ENCODE measurements at regions not wholly inside any gene's neighbourhood (a gene's known extent, or its start where the extent isn't known, plus 50 kb on each side); places are given as distances from the start of the nearest gene placed in this dataset.

GRCh38 chr11:35892166-35892565 lies 51.7 kb upstream of the LDLRAD3 start:
- DNase-seq (ENCODE audit: low read depth, low spot score) (no peak), FAIRE-seq (no peak)
- POLR2A ChIA-PET, result no interaction called here
- Histone ChIP-seq H2AFZ (ENCODE audit: low read depth, low read length) (no peak overlapping the region), H3K36me3 (ENCODE audit: control insufficient read depth in 2 of 2, extremely low read depth in 1 of 2, insufficient read depth in 2 of 2, low read length in 2 of 2) (no peaks in the 10 kb centered on the region), H3K79me2 (ENCODE audit: control insufficient read depth, insufficient read depth, low read length) (no peaks in the 10 kb centered on the region), H3K27me3 (ENCODE audit: control insufficient read depth in 2 of 2, insufficient read depth in 2 of 2, low read length in 2 of 2) (peaks cover 0 to 13% of the 10 kb centered on the region in 2 experiments), H3K4me2 (ENCODE audit: insufficient read depth, low read length) (no peak overlapping the region), H3K9me3 (replicated peaks; ENCODE audit: control insufficient read depth, insufficient read depth, low read length) (no peaks in the 10 kb centered on the region), H4K20me1 (replicated peaks; ENCODE audit: control insufficient read depth, extremely low read depth, insufficient read depth, low read length) (no peaks in the 10 kb centered on the region), H3K4me3 (replicated peaks in 1 of 3; ENCODE audit: insufficient read depth in 1 of 3, low read depth in 1 of 3, low read length in 3 of 3) (no peak overlapping the region), H3K4me1 (ENCODE audit: control insufficient read depth, extremely low read depth, insufficient read depth, low read length) (no peaks in the 10 kb centered on the region), H3K27ac (ENCODE audit: insufficient read depth, low read depth, low read length) (no peak overlapping the region), H3K9ac (replicated peaks; ENCODE audit: extremely low read depth, insufficient read depth, low read length) (no peak overlapping the region), H3K9me1 (replicated peaks; ENCODE audit: control insufficient read depth, extremely low read depth, insufficient read depth, low read length) (no peaks in the 10 kb centered on the region)
- CTCF ChIA-PET, result interaction anchor here (0.8 to 1.1 kb wide), 2 partner anchors 70 kb away, joined by 4 to 5 read pairs; no protein-coding TSS in a partner anchor
- dilution Hi-C loops (cut with MboI; ENCODE audit: extremely low pct_ligation_motif_present, low sequenced_read_pairs) (no loop called here), intact Hi-C loops (cut with micrococcal nuclease) (no loop called here)
- BruUV-seq (replicated peaks), result no TSS peak
- no peak for TF ChIP-seq MAX (IDR thresholded peaks at IDR 0.05; ENCODE audit: insufficient read depth, insufficient read length)
- TF ChIP-seq POLR2AphosphoS5 (IDR thresholded peaks at IDR 0.05; ENCODE audit: insufficient read depth, low read depth, low read length), result no peak
- no peak for TF ChIP-seq POLR2A (IDR thresholded peaks at IDR 0.05; ENCODE audit: low read depth, low read length)
- TF ChIP-seq, protein P1, sequence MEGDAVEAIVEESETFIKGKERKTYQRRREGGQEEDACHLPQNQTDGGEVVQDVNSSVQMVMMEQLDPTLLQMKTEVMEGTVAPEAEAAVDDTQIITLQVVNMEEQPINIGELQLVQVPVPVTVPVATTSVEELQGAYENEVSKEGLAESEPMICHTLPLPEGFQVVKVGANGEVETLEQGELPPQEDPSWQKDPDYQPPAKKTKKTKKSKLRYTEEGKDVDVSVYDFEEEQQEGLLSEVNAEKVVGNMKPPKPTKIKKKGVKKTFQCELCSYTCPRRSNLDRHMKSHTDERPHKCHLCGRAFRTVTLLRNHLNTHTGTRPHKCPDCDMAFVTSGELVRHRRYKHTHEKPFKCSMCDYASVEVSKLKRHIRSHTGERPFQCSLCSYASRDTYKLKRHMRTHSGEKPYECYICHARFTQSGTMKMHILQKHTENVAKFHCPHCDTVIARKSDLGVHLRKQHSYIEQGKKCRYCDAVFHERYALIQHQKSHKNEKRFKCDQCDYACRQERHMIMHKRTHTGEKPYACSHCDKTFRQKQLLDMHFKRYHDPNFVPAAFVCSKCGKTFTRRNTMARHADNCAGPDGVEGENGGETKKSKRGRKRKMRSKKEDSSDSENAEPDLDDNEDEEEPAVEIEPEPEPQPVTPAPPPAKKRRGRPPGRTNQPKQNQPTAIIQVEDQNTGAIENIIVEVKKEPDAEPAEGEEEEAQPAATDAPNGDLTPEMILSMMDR (IDR thresholded peaks at IDR 0.05; ENCODE audit: extremely low read depth in 1 of 2, insufficient read depth in 1 of 2, low read depth in 1 of 2, low read length in 2 of 2), result no peak
- no peak for TF ChIP-seq JUN (IDR thresholded peaks at IDR 0.05; ENCODE audit: borderline replicate concordance, insufficient read depth, insufficient read length, low read depth)
- TF ChIP-seq FOS (IDR thresholded peaks at IDR 0.05; ENCODE audit: borderline replicate concordance, insufficient read depth, low read length), result no peak
- no peak for TF ChIP-seq EZH2 (IDR thresholded peaks at IDR 0.05; ENCODE audit: borderline replicate concordance, low read depth, low read length, severe bottlenecking)
- TF ChIP-seq MYC (IDR thresholded peaks at IDR 0.05; ENCODE audit: low read depth, low read length), result no peak
- no peak for TF ChIP-seq GATA2 (IDR thresholded peaks at IDR 0.05; ENCODE audit: insufficient read depth, insufficient read length, low read depth, low read length)
